Heart left ventricle (tissue), 16 donors: ENCODE measurements at regions not wholly inside any gene's neighbourhood (a gene's known extent, or its start where the extent isn't known, plus 50 kb on each side); places are given as distances from the start of the nearest gene placed in this dataset.

Experiments
- ATAC-seq, 4 donors: fragments of 200-7000 bp; cut with Tn5 transposase; one replicate each; pipeline ENCODE4 v1.9.1; 2020 to 2022; ENCODE audit warnings: moderate library complexity in 4 of 4, mild to moderate bottlenecking in 3 of 4, moderate number of reproducible peaks in 1 of 4
- DNase-seq, 5 donors: peaks; one replicate each; pipeline ENCODE4 v3.0.0-alpha.2; 2020
- H3K27ac ChIP-seq, 12 donors: fragments of 200-600 bp; sonication (generic) in 4 of 12; one replicate each; pipeline versions ENCODE4 v1.5.0 to v1.8.0; 2016 to 2022; ENCODE audit warnings: mild to moderate bottlenecking in 2 of 12
- H3K27me3 ChIP-seq, 9 donors: fragments of 200-600 bp; sonication (generic) in 2 of 9; one replicate each; pipeline versions ENCODE4 v1.5.1 to v1.8.0; 2016 to 2022; ENCODE audit warnings: mild to moderate bottlenecking in 3 of 9
- H3K36me3 ChIP-seq, 9 donors: fragments of 200-600 bp; sonication (generic) in 2 of 9; one replicate each; pipeline versions ENCODE4 v1.5.0 to v1.8.0; 2018 to 2022; ENCODE audit warnings: mild to moderate bottlenecking in 2 of 9
- H3K4me1 ChIP-seq, 12 donors: fragments of 200-600 bp; sonication (generic) in 4 of 12; one replicate each; pipeline versions ENCODE4 v1.5.0 to v1.8.0; 2016 to 2022; ENCODE audit warnings: mild to moderate bottlenecking in 3 of 12
- H3K4me3 ChIP-seq, 12 donors: fragments of 200-600 bp; sonication (generic) in 4 of 12; one replicate each; pipeline versions ENCODE4 v1.5.0 to v1.8.0; 2017 to 2022; ENCODE audit warnings: mild to moderate bottlenecking in 9 of 12, moderate library complexity in 4 of 12
- H3K9me3 ChIP-seq, 12 donors: fragments of 200-600 bp; sonication (generic) in 4 of 12; one replicate each; pipeline versions ENCODE4 v1.5.0 to v1.8.0; 2016 to 2022; ENCODE audit warnings: mild to moderate bottlenecking in 1 of 12
- POLR2A ChIP-seq, 2 donors: fragments of 450-650 bp; IDR thresholded peaks; one replicate each; pipeline ENCODE4 v1.6.1; 2017; ENCODE audit warnings: antibody characterized with exemption in 2 of 2, mild to moderate bottlenecking in 2 of 2, moderate library complexity in 2 of 2
- WGBS, 4 donors: extraction: QIAGEN DNeasy Blood & Tissue Kit in 2 of 4; methylation state at CpG; one replicate each; pipeline versions ENCODE4 v1.1.5 to v1.1.7; 2013 to 2018; 5-methylcytosine and 5-hydroxymethylcytosine counted together
- intact Hi-C, 10 donors: fragments of 100-400 bp; cut with DNase I; formaldehyde crosslinking; loops; one replicate each; pipeline versions ENCODE4 v1.11.1 to v1.14.2; 2022
- TF ChIP-seq, protein P1 (sequence below), 12 donors: fragments of 200-600 bp; sonication (generic) in 4 of 12; IDR thresholded peaks; one replicate each; pipeline versions ENCODE4 v1.5.0 to v1.8.0; 2018 to 2022; ENCODE audit warnings: antibody characterized with exemption in 12 of 12, mild to moderate bottlenecking in 5 of 12
- donor health status: ischemic (EF 13 %, LVEDD 7.1; RV severe dilation, severe dysfunction).
- donor health status: healthy with polysubstance abuse.
- donor health status: DM: no; HTN: yes; CAD: no.
- donor health status: DM: no; HTN: no; CAD: no.
- donor health status: ischemic (EF 25% LVEDD 6.9; RV normal size, moderate dysfunction).
- donor health status: ischemic (EF 25% LVEDD 5.7; RV mildly dilated, moderate dysfunction).
- donor health status: healthy.
- donor health status: DM: yes; HTN: yes; CAD: no.
- donor health status: ischemic (EF 35%, LVEDD 5.7; RV mildly dilated, moderate dysfunction).
- donor health status: nonischemic (EF 11% LVEDD 7.7; RV severe dilation, severe dysfunction).
- donor health status: DM: yes; HTN: yes; CAD: no.
- donor health status: PGD.
- donor health status: ischemic (EF 29% LVEDD 5.4; RV normal size, mild dysfunction).
- donor health status: nonischemic (EF 23%, LVEDD 6.1; RV moderate dilation, normal function).

DNA sequence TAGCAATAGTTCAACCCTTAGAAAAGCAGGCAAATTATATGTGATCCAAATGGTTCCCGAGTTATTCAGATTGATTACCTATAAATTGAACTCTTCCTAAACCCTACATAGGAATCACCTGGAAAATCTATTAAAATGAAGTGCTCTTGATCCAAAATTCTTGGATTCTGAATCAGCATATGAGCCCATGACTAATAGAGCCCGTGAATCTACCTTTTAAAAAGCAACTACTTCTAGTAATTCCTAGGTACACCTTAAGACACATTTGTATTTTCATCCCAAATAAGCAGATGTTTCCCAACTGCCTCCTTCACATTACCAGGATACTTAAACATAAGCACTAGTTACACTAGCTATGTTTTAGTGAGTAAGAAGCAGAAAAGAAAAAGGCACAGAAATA, 1171.0 kb upstream of the GOT2 start:
- DNase-seq = no peak
- TF ChIP-seq, protein P1, sequence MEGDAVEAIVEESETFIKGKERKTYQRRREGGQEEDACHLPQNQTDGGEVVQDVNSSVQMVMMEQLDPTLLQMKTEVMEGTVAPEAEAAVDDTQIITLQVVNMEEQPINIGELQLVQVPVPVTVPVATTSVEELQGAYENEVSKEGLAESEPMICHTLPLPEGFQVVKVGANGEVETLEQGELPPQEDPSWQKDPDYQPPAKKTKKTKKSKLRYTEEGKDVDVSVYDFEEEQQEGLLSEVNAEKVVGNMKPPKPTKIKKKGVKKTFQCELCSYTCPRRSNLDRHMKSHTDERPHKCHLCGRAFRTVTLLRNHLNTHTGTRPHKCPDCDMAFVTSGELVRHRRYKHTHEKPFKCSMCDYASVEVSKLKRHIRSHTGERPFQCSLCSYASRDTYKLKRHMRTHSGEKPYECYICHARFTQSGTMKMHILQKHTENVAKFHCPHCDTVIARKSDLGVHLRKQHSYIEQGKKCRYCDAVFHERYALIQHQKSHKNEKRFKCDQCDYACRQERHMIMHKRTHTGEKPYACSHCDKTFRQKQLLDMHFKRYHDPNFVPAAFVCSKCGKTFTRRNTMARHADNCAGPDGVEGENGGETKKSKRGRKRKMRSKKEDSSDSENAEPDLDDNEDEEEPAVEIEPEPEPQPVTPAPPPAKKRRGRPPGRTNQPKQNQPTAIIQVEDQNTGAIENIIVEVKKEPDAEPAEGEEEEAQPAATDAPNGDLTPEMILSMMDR (IDR thresholded peaks at IDR 0.05) = no peak
- TF ChIP-seq POLR2A (IDR thresholded peaks at IDR 0.05) = no peak
- Histone ChIP-seq H3K27ac (no peak overlapping the region), H3K4me3 (no peak overlapping the region), H3K27me3 (no peaks in the 10 kb centered on the region), H3K4me1 (no peaks in the 10 kb centered on the region), H3K9me3 (no peaks in the 10 kb centered on the region), H3K36me3 (no peaks in the 10 kb centered on the region)
- 61 to 81% (median 73%) methylated on average over 2 of the region's 2 CpGs for WGBS, 4 donors
- ATAC-seq = no peak
- intact Hi-C loops = no loop called here

DNA sequence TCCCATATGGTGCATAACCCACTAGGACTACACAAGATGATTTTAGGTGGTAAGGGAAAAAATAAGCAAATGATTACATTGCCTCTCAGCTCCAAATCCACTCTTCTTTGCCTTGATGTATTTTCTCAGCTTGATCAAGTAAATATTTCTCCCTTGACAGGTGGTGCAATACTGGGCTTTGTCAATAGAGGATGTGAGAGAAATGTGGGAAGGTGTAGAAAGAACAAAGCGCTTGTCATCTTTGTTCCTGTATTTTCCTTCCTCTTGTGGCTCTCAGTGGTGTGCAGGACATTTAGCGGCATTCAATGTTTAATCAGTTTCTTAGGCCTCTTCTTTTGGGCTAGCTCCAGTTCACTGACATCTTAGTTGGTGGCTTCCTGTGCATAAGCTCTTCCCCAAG, 1165.8 kb upstream of the GOT2 start:
- Histone ChIP-seq H3K36me3 (no peaks in the 10 kb centered on the region), H3K9me3 (peaks cover 0 to 3% (median 0%) of the 10 kb centered on the region in 12 donors), H3K4me1 (no peaks in the 10 kb centered on the region), H3K27me3 (no peaks in the 10 kb centered on the region), H3K4me3 (no peak overlapping the region), H3K27ac (no peak overlapping the region)
- DNase-seq = no peak
- intact Hi-C loops = no loop called here
- TF ChIP-seq, protein P1 (IDR thresholded peaks at IDR 0.05) = no peak
- no peak for TF ChIP-seq POLR2A (IDR thresholded peaks at IDR 0.05)
- WGBS, 4 donors = 84 to 95% (median 86%) methylated on average over 2 of the region's 2 CpGs
- no peak for ATAC-seq

DNA sequence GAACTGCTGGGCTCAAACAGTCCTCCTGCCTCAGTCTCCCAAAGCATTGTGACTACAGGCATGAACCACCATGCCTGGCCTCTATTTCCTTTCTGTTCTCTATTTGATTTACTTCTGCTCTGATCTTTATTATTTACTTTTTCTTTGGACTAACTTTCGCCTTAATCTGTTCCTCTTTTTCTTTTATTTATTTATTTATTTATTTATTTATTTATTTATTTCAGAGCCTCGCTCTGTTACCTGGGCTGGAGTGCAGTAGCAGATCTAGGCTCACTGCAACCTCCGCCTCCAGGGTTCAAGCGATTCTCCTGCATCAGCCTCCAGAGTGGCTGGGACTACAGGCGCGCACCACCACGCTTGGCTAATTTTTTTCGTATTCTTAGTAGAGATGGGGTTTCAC, 1158.3 kb upstream of the GOT2 start:
- intact Hi-C loops = no loop called here
- H3K9me3 ChIP-seq = peaks cover 0 to 25% (median 0%) of the 10 kb centered on the region in 12 donors
- 94 to 97% (median 96%) methylated on average over 8 of the region's 8 CpGs for WGBS, 4 donors
- no peaks in the 10 kb centered on the region for H3K4me1 ChIP-seq
- no peak for TF ChIP-seq POLR2A (IDR thresholded peaks at IDR 0.05)
- TF ChIP-seq, protein P1 (IDR thresholded peaks at IDR 0.05) = no peak
- no peaks in the 10 kb centered on the region for H3K36me3 ChIP-seq
- no peak overlapping the region for H3K4me3 ChIP-seq
- no peak for ATAC-seq
- no peak for DNase-seq
- no peaks in the 10 kb centered on the region for H3K27me3 ChIP-seq
- H3K27ac ChIP-seq = no peak overlapping the region

DNA sequence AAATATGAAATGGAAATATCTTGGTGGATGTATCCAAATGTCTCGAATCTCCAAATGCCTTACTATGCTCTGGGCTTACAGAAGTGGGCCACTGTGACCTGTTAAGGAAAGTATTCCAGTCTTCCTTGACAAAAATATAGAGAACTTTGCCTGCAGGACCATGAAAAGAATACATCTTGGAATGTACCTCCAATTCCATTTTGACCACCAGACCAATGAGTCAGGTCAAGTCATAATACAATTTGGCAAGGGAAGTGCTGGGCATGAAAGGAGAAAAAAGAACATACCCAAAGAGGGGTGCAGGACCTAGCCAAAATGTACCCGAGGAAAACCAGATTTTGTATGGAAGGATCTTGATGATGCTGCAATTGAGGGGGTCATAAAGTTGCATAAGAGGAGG, 1153.7 kb upstream of the GOT2 start:
- TF ChIP-seq, protein P1 (IDR thresholded peaks at IDR 0.05) = no peak
- no peak for TF ChIP-seq POLR2A (IDR thresholded peaks at IDR 0.05)
- intact Hi-C loops = no loop called here
- DNase-seq (no peak), ATAC-seq (no peak)
- H3K27ac ChIP-seq = no peak overlapping the region
- H3K27me3 ChIP-seq = no peaks in the 10 kb centered on the region
- WGBS, 4 donors = 76 to 80% (median 77%) methylated on average over 2 of the region's 2 CpGs
- peaks cover 0 to 14% (median 0%) of the 10 kb centered on the region in 12 donors for H3K9me3 ChIP-seq
- H3K4me3 ChIP-seq = no peak overlapping the region
- no peaks in the 10 kb centered on the region for H3K4me1 ChIP-seq
- H3K36me3 ChIP-seq = no peaks in the 10 kb centered on the region
